Liver (tissue), 3 donors: ENCODE measurements at regions not wholly inside any gene's neighbourhood (a gene's known extent, or its start where the extent isn't known, plus 50 kb on each side); places are given as distances from the start of the nearest gene placed in this dataset.

Source experiments
- EGR1 ChIP-seq, 2 donors: IDR thresholded peaks; 2 replicates each; pipeline ENCODE4 v1.6.1; 2016 to 2018; ENCODE audit warnings: antibody characterized with exemption in 2 of 2, low read depth in 2 of 2
- GABPA ChIP-seq, 2 donors: IDR thresholded peaks in 1 of 2; conservative IDR thresholded peaks in 1 of 2; 2 replicates each; pipeline ENCODE4 v1.6.1; 2016; ENCODE audit warnings: antibody characterized with exemption in 2 of 2, mild to moderate bottlenecking in 1 of 2, moderate library complexity in 1 of 2
- RAD21 ChIP-seq, 2 donors: IDR thresholded peaks; 2 replicates each; pipeline ENCODE4 v1.6.1; 2016; ENCODE audit warnings: antibody characterized with exemption in 2 of 2, mild to moderate bottlenecking in 2 of 2
- SP1 ChIP-seq: IDR thresholded peaks from 2 replicates; pipeline ENCODE4 v1.6.1; 2018; ENCODE audit warnings: antibody characterized with exemption, mild to moderate bottlenecking
- TAF1 ChIP-seq: conservative IDR thresholded peaks from 2 replicates; pipeline ENCODE4 v1.6.1; 2016; ENCODE audit warnings: antibody characterized with exemption, mild to moderate bottlenecking
- YY1 ChIP-seq: IDR thresholded peaks from 2 replicates; pipeline ENCODE4 v1.6.1; 2016; ENCODE audit warnings: antibody characterized with exemption, mild to moderate bottlenecking
- TF ChIP-seq, protein P1 (sequence below): fragments of 150-350 bp; IDR thresholded peaks from 2 replicates; pipeline ENCODE4 v1.5.1; 2017; ENCODE audit warnings: improper control_type of control experiment, low read depth, low read length; ENCODE audit not compliant: missing input control
- TF ChIP-seq, protein P2 (sequence below): IDR thresholded peaks from 2 replicates; pipeline ENCODE4 v1.6.1; 2016; ENCODE audit warnings: antibody characterized with exemption
- TF ChIP-seq, protein P3 (sequence below): IDR thresholded peaks from 2 replicates; pipeline ENCODE4 v1.6.1; 2016; ENCODE audit warnings: antibody characterized with exemption
- donor health status: healthy.
- donor health status: healthy.

DNA sequence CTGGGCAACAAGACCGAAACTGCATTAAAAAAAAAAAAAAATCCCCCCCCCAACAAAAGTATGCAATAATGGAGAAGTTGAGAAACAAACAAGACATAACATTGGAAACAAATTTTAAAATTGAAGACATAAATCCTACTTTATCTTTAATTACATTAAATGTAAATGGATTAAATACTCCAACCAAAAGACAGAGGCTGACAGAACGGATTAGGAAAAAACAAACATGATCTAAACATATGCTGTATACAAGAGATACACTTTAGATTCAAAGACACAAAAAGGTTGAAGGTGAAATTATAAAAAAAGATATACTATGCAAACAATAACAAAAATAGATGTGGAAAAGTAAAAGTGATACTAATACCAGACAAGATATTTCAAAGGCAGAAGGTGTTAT, 350.8 kb upstream of the RGPD4 start:
- no peak for TF ChIP-seq TAF1
- TF ChIP-seq SP1: no peak
- TF ChIP-seq, protein P1, sequence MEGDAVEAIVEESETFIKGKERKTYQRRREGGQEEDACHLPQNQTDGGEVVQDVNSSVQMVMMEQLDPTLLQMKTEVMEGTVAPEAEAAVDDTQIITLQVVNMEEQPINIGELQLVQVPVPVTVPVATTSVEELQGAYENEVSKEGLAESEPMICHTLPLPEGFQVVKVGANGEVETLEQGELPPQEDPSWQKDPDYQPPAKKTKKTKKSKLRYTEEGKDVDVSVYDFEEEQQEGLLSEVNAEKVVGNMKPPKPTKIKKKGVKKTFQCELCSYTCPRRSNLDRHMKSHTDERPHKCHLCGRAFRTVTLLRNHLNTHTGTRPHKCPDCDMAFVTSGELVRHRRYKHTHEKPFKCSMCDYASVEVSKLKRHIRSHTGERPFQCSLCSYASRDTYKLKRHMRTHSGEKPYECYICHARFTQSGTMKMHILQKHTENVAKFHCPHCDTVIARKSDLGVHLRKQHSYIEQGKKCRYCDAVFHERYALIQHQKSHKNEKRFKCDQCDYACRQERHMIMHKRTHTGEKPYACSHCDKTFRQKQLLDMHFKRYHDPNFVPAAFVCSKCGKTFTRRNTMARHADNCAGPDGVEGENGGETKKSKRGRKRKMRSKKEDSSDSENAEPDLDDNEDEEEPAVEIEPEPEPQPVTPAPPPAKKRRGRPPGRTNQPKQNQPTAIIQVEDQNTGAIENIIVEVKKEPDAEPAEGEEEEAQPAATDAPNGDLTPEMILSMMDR: no peak
- no peak for TF ChIP-seq GABPA (IDR thresholded peaks at IDR 0.05 in 1 of 2, conservative IDR thresholded peaks at IDR 0.05 in 1 of 2)
- TF ChIP-seq, protein P2, sequence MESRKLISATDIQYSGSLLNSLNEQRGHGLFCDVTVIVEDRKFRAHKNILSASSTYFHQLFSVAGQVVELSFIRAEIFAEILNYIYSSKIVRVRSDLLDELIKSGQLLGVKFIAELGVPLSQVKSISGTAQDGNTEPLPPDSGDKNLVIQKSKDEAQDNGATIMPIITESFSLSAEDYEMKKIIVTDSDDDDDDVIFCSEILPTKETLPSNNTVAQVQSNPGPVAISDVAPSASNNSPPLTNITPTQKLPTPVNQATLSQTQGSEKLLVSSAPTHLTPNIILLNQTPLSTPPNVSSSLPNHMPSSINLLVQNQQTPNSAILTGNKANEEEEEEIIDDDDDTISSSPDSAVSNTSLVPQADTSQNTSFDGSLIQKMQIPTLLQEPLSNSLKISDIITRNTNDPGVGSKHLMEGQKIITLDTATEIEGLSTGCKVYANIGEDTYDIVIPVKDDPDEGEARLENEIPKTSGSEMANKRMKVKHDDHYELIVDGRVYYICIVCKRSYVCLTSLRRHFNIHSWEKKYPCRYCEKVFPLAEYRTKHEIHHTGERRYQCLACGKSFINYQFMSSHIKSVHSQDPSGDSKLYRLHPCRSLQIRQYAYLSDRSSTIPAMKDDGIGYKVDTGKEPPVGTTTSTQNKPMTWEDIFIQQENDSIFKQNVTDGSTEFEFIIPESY: no peak
- TF ChIP-seq EGR1 (IDR thresholded peaks at IDR 0.05; ENCODE audit: low read depth in 2 of 2): no peak
- TF ChIP-seq YY1: no peak
- TF ChIP-seq, protein P3, sequence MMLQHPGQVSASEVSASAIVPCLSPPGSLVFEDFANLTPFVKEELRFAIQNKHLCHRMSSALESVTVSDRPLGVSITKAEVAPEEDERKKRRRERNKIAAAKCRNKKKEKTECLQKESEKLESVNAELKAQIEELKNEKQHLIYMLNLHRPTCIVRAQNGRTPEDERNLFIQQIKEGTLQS: no peak
- TF ChIP-seq RAD21 (IDR thresholded peaks at IDR 0.05): no peak
